LHCN-M2 (cell line): ENCODE measurements at regions not wholly inside any gene's neighbourhood (a gene's known extent, or its start where the extent isn't known, plus 50 kb on each side); places are given as distances from the start of the nearest gene placed in this dataset.
"Not testable (repeated sequence)": the region's sequence is repeated elsewhere in the genome, so short reads cannot be mapped to it uniquely, and the experiment has no call there.

Source experiments
- DNase-seq: peaks from one replicate; pipeline ENCODE4 v3.0.0-alpha.2; 2012; ENCODE audit warnings: low read depth

DNA sequence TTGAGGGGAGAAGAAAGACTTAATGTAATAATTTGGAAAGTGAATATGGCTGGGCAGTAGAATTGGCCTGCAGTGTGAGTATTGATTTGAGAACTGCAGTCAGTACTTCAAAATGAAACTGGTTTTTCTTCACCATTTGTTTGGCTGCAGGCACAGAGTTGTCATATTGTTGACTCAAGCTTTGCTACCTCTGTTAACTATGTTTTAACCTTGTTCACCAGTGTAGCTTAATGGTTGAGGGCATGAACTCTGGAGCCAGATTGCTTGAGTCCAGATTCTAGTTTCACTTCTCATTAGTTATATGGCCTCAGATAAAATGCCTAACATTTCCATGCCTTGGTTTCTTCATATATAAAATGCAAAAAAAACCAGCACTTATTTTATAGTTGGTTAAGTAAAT is 64.1 kb downstream of the CFAP44 start:
- DNase-seq: no peak

DNA sequence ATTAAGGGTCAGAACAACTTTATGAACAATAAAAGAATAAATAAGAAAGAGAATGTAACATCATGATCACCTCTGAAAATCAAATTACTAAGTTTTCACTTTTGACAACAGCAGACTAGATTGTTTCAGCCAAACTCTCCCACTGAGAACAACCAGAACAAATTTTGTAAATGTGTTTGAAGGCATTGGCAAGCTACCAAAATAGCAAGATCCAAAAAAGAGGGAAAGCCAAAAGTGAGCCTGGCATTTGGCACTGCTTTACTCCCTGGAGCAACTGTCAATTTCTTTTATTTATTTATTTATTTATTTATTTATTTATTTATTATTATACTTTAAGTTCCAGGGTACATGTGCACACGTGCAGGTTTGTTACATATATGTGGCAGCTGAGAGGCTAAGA is 67.2 kb downstream of the CFAP44 start:
- no peak for DNase-seq

DNA sequence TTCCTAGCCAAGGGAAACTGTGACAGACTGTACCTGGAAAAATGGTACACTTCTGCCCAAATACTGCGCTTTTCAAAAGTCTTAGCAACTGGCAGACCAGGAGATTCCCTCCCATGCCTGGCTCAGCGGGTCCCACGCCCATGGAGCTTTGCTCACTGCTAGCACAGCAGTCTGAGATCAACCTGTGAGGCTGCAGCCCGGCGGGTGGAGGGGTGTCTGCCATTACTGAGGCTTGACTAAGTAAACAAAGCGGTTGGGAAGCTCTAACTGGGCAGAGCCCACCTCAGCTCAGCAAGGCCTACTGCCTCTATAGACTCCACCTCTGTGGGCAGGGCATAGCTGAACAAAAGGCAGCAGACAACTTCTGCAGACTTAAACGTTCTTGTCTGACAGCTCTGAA is 74.5 kb downstream of the CFAP44 start:
- DNase-seq: not testable (repeated sequence)

GRCh38 chr3:113355340-113355739 is 86.0 kb downstream of the CFAP44 start:
- not testable (repeated sequence) for DNase-seq

GRCh38 chr3:113354307-113354706 is 87.0 kb downstream of the CFAP44 start:
- peak; percentile 55 for DNase-seq

DNA sequence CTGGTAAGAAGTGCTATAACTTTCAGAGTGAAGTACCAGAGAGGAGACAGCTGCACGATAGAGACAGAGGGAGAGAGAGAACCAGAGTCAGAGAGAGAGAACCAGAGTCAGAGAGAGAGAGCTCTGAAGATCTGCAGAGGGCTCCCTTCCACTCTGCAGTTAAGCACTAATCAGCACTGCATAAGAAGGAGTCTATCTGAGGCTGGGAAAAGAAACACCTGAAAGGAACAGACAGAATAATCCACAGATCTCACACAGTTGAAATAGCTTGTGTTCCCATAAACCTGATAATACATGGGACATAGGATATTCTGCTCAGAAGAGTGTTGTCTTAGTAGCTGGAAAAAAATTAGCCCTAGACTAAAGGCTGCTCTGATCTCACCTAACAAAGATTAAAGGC is 87.6 kb downstream of the CFAP44 start:
- DNase-seq: no peak

DNA sequence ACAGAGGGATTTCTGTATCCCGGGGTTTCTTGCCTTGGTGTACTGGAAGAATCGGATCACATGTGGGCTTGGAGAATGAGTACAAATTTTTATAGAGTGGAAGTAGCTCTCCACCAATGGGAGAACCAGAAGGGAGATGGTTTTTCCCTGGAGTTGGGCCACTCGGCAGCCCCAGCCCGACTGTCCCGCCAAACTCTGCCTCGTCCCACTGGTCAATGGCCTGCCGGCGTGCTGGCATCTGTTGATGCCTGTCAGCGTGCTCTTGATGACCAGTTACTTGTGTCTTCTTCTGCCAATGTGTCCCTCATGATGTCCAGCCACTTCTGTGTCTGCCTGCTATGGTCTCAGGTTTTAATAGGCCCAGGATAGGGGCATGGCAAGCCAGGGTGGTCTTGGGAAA is 100.5 kb downstream of the CFAP44 start:
- no peak for DNase-seq

DNA sequence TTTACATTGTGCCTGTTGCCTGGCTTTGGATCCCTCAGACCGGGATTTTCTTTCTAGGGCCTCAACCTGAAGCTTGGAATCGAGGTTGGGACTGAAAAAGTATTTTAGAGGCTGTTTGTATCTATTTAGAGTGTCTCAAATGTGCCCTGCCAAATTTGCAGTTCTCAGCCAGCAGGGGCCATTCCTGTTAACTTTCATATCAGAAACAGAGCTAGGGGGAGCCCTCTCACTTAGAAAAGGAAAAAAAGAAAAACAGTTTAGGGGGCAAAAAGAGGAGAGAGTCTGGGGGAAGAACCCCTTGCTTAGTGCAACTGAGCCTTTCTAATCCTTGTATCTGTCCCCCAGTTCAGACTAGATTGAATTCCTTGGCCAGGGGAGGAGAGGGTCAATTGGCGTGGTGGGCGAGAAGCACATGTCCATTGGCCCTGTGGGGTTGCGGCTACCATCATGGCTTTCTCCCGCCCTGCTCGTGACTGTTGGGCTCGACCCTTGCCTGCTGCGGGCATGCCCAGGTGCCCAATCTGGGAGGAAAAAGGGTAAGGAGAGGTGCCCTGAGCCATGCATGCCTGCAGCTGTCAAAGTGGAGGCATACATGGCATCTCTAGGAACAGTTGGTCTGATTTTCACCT is 101.6 kb downstream of the CFAP44 start:
- no peak for DNase-seq
